Stimulated activated CD8-positive, alpha-beta memory T cell treated with anti-CD3 and anti-CD28 coated beads, Interleukin-7, amount 100 ng/mL, for 24 hours (primary cell): ENCODE measurements at regions not wholly inside any gene's neighbourhood (a gene's known extent, or its start where the extent isn't known, plus 50 kb on each side); places are given as distances from the start of the nearest gene placed in this dataset.
"Not testable (repeated sequence)": the region's sequence is repeated elsewhere in the genome, so short reads cannot be mapped to it uniquely, and the experiment has no call there.

Experiments
- DNase-seq: peaks from one replicate; pipeline ENCODE4 v3.0.0-alpha.2; 2020; ENCODE audit warnings: low read depth

DNA sequence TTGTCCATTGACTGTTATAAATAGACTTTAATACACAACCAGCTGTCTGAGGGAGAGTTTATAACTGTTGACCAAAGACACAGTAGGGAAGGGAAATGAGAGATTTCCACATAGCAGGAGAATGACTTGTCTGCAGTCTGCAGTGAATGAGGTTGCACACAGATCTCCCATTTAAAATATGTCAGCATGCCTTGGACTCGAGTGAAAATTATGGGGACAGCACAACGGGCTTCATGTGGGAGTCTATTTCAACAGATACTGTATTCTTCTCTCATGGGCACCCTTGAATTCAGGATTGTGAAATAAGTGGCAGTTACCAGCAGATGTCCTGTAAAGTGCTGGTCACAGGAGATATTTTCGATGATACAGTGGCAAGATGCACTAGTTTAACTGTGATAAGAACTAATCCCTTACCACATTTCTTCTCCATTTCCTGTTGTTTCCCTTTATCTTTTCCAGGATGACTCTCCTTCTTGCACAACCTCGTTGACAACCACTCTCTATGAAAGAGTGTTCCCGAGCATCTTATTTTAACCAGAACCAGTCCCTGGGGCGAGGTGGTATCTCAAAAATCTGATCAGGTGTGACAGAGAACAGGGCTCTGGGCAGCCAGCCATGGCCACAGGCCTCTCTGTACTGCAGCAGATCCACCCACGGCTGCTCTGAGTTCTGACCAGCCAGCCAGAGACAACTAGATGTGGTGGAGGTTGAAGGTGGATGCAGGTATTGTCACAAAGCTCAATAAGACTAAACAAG, 51.5 kb upstream of the MAP3K1 start:
- DNase-seq: no peak

DNA sequence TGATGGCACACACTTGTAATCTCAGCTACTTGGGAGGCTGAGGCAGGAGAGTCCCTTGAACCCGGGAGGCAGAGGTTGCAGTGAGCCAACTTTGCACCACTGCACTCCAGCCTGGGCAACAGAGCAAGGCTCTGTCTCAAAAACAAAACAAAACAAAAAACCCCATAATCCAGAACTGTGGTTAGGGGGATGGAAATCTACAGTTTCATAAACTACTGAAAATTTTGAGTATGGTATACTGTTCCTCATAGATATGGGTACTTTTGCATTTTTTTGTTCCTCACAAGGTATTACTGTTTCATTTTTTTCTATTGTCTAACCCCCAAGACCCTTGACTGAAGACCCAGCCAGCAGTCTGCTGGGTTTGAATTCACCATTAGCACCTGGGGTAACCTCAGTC, 52.2 kb upstream of the MAP3K1 start:
- DNase-seq: no peak

DNA sequence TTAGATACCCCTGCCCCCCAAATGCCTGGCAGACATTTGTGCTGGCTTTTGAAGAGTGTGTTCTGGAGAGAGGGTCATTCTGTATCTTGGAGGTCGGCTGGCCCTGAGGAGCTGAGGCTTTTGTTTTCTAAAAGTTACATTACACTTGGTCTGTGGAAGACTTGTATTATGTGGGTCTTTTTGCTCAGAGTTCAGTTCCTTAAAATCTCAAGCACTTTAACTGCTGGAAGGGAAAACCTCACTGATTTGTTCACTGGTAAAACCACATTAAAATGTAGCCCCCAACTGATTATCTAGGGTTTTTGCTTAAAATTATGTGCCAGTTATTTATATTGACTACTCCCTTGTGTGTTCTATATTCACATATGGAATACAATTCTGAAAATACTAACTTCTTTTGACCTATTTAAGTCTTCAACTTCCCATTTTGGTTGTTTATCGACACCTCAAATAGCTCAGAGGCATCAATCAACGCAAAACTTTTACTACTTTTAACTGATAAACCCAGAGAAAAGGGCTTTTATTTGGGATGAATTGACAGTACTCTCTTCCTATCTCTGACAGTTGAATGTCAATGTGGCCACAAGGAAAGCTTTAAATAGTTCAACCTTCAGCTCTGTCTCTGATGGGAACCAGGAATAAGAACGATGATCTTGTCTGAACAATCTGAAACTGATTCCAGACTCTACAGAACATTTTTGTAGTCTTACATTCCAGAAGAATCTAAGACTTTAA, 54.0 kb upstream of the MAP3K1 start:
- DNase-seq: no peak

DNA sequence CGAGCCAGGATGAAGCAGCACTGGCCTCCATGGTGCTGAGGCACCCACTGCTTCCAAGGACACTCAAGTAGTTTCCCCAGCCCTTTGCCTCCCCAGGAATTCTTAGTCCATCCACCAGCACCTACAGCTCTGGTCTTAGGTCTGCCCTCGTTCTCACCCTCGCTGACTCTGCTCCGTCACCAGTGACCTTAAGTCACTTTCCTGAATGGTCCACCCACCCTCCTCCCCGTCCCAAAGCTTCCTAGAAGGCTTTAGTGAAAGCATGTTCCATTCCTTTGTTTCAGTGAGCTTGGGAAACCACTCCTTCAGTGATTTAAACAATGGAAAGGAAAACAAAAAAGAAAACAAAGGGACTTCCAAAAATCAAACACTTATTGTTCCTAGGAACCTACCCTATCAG, 54.6 kb upstream of the MAP3K1 start:
- DNase-seq: no peak

DNA sequence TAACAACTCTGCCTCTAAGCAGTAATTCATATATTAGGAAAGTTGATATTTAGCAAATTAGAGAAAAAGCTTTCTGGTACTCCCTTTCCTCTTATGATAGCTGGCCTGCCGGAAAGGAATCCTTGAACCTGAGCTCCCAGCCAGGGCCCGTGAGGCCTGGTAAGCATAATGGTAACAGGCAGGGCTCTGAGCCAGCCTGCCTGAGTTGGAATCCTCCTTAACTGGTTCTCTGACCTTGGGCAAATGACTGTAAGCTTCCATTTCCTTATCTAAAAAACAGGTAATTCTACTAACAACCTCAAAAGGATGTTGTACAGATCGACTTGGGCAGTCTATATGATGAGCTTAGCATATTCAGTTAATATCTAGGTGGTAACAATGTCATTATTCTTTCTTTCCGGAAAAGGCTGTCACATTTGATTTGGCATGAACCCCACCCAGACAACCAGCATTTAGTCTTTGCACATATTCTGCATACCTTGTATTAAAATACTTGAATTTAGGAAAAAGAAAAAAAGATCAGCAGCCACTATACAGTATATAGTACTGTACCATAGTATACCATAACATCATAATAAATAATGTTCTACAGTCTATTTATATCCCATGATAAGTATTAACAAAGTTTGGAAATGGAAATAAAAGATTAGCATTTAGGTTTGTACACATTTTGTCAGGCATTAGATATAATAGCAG, 55.7 kb upstream of the MAP3K1 start:
- DNase-seq: no peak

DNA sequence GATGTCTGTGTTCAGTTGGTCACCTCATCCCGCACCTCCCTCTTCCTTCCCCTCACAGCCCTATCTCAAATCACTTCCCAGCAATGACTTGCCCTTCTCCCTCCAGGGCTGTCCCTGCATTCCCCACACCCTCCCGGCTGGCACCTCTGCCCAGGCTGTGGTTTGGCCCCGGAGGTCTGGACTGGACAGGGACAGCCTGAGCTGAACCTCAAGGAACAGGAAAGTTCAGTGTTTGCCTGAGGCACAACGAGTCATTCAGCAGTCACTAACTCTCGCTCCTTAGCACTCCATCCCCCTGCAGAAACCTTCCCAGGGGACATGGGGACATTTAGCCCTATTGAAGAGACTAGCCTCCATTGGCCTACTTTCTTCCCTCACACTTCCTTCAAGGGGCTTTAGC, 58.3 kb upstream of the MAP3K1 start:
- DNase-seq: no peak

DNA sequence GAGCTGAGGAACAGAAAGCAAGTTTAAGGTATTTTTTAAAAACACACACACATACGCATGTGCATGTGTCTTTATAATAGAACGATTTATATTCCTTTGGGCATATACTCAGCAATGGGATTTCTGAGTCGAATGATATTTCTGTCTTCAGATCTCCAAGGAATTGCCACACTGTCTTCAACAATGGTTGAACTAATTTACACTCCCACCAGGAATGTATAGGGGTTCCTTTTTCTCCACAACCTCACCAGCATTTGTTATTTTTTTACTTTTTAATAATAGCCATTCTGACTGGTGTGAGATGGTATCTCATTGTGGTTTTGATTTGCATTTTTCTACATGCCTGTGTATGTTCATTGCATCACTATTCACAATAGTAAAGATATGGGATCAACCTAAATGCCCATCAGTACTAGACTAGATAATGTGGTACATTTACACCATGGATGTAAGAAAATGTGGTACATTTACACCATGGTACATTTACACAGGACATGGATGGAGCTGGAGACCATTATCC, 60.3 kb upstream of the MAP3K1 start:
- no peak for DNase-seq

DNA sequence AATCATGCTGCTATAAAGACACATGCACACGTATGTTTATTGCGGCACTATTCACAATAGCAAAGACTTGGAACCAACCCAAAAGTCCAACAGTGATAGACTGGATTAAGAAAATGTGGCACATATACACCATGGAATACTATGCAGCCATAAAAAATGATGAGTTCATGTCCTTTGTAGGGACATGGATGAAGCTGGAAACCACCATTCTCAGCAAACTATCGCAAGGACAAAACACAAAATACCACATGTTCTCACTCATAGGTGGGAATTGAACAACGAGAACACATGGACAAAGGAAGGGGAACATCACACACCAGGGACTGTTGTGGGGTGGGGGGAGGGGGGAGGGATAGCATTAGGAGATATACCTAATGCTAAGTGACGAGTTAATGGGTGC, 61.8 kb upstream of the MAP3K1 start:
- DNase-seq: not testable (repeated sequence)

DNA sequence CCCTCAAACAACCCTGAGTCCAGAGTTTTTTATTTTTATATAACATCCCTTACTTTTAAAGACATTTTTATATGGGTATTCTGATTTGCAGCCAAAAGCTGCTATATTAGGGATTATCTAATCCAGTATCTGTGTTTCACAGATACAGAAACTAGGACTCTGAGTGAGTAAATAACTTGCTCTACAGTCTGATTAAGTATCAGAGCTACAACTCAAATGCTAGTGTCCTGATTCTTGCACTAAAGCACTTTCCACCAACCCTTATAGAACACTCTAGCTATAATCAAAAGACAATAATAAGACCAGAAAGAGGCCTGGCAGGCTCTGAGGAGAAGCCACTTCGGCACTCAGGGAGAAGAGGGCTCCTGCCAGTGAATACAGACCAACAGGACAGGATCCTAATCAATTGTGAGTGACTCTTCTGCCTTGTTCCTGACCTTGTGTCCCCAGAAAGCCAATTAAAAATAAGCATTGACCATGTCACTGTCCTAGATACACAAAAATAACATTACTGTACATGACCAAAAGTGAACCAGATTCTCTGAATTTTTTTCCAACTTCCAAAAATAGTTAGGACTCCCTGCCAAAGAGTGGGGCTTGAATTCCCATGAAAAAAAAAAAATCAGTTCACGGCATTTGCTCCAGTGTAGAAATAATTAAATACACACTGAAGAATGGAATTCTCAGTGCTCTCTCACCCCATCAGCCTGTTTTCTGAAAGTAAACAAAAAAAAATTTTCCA, 63.6 kb upstream of the MAP3K1 start:
- DNase-seq: no peak

DNA sequence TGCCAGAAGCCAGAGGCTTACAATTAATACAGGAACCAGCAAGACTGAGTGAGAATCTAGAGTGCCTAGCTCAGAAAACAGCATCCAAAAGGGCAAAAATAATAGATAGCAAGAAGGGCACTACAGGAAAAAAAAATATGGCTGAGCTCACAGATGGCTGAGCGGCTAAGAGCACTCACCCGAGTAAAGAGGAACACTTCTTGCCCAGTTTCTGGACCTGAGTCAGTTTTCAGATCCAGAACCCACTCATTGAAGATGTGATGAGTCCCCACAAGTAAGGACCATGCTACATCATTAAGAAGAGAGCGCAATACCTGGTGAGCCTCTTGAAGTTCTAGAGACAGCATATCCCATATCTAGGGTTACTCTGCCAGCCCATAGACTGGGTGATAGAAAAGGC, 65.5 kb upstream of the MAP3K1 start:
- DNase-seq: no peak

DNA sequence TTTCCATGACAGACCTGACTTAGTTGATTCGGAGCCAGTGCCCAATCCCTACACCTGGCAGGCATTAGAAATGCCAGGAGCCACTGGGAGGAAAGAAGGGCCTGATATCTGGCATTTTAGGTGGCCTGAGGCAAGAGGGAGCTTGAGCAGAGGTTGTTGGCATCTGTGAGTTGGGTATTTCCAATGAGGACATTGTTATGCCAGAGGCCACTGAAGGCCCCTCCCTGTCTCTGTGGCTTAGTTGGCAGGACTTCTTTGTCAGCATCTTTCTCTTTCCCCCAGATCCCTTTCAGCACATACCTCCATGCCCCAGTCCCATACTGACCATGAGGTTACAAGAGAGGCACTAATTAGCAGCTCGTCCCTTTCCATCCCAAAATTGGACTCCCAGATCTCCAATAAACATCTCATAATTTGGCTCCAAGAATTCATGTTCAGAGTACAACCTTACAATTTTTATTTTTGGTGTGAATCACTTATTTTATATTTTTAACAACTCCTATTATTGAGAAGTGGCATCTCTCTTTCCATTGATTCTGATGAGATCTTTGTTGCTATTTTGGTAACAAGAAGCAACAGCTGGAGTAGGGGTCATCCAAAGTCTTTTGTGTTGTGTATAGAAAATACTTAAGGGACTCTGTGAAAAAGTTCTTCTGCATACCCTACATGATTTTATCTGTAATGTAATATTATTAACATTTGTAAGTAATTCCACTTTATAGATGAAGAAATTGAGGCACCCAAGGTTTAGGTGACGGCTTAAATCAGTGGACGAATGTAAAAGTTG, 68.6 kb upstream of the MAP3K1 start:
- no peak for DNase-seq

DNA sequence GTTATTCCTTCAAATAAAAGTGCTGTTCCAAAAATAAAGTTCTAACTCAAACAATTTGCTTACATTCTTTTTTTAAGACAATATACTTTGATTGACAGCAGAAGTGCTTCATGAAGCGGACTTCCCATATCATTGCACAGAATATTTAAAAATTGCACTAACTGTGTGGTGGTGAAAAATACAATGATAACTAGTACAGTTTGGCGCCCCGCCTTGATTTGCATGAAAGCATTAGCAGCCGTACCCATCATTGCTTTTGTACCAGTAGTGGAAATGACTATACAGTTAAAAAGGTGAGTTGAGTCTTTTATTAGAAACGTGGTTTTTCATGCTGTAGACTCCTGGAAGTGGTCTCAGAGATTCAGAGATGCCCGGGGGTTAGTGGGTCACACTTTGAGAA, 69.5 kb upstream of the MAP3K1 start:
- no peak for DNase-seq

DNA sequence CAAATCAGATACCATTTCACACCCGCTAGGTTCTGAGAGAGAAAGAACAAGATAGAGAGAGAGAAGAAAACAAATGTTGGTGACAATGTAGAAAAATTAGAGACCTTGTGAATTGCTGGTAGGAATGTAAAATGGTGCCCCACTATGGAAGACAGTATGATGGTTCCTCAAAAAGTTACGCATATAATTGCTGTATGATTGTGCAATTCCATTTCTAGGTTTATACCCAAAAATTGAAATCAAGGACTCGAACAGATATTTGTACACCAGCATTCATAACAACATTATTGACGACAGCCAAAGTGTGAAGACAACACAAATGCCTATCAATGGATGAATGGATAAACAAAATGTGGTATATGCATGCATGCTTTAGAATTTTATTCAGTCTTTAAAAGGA, 74.5 kb upstream of the MAP3K1 start:
- no peak for DNase-seq

DNA sequence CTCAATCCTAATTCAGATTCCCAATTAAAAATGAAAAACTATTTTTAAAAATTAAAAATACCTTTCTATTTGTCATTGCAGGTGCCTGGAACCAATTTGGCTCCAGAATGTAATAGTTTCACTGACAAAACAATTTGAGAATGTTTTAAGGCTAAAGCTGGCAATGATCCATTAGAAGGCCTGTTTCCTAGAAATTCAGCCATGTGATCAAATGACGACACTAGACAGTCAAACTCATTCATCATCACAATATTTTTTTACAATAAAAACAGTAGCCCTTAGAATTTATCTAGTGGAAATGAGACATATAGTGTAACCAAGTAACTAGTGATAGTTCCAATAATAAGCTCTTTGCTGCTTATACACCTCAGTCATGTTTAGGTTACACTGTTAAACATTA, 75.4 kb upstream of the MAP3K1 start:
- no peak for DNase-seq

DNA sequence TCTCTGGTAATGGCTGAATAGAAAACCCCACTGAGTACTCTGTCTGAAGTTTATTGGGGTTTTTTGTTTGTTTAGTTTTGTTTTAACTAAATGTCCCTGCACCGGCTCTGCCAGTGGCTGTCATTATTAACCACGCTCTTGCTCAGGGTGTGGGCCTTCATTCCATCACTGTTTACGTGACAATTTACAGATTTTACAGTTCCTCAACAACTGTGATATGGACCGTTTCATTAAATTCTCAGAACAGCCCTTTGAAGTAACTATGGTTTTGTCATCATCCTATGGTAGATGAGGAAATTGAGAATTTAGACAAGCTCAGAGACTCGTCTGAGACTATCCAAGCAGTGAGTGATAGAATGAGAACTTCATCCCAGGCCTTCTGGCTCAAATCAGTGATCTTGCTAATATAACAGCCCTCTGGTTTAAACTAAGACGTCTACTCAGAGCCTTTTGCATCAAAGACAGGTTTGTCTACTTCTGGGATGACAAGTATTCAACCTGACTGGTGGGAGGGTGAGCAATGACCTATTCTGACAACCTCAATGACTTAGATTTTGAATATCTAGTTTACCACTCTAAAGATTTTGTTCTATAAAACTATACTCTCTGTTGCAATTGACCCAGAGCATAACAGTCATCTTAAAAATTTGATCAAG, 77.3 kb upstream of the MAP3K1 start:
- no peak for DNase-seq

DNA sequence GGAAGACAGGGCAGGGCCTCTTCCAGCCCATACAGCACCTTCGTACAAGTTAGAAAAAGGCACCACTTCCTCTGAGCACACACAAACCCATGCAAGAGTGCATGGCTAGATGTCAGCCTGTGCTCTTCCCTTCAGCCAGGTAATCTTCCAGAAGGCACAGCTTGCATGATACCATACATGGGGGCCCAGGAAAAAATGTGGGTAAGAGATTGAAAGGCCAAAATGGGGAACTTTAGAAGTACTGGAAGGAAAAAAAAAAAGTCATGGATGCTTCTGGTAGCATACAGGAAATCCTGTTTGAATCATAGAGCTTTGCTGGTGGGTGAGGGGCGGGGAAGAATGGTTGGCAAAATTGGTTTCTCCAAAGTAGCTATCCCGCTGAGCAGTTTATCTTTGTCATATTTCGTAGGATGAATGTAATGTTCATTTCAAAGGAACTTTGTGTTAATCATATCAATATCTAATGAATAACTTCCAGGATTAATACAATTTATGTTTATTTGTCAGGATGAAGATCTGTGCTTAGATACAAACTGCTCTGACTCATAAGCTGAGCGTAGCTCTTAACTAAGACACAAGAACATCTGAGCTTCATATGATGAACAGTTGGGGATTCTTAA, 78.2 kb upstream of the MAP3K1 start:
- no peak for DNase-seq

DNA sequence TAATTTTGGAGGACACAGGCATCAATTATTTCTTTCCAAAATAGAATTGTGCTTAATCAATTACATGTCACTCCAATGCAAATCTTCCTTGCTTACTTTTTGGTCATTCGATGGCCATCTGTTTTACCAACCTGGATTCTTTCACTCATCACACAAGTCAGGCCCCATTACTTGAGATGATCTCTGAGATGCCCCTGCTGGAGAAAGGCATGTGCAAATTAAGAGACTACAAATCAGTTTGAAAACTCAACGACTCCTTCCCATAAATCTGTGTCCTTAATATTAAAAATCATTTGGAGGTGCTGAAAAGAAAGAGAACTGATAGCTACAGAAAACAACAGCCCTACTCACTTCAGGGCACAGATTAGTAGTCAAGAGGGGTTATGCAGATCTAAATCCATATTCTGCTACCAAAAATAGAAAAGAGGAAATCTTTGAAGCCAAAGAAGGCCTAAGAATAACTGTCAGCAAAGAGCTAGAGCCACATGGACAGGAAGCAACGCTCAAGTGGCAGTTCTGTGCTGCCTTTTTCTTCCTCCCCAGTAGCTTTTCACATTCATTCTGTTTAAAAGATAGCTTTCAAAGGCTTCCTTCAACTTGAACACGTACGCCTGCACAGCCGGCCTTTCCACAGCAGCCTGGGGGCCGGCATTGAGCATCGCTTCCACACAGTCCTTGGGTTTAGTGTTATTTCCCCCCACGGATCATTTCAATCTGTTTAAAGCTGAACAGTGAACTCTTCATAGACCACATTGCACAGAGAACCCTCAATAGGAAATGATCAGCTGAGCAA, 79.3 kb upstream of the MAP3K1 start:
- DNase-seq: no peak

DNA sequence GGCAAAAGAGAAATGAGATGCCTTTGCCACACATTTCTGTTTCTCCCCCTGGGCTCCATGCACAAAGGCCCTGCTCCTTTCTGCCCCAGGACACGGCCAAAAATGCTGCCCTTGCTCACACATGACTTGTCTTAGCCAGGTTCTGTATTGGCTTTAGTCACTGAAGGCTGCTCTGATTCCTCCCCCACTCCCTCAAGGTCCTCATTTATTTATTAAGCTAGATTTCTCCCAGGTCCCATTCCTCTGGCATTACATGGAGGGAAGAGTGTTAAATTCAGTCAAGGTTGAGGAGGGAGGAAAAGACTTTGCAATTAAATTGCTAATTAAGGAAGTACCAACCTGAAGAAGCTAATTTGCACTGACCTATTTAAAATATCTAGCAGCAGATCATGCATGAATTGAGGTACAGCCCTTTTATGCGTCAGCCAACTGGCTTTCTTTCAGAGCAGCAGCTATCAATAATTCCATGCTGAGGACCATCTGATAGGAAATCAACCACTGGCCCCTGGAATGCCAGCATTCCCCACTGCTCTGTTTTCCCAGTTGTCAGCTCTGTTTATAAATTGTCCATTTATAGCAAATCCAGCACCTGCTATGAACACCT, 81.2 kb upstream of the MAP3K1 start:
- DNase-seq: no peak

DNA sequence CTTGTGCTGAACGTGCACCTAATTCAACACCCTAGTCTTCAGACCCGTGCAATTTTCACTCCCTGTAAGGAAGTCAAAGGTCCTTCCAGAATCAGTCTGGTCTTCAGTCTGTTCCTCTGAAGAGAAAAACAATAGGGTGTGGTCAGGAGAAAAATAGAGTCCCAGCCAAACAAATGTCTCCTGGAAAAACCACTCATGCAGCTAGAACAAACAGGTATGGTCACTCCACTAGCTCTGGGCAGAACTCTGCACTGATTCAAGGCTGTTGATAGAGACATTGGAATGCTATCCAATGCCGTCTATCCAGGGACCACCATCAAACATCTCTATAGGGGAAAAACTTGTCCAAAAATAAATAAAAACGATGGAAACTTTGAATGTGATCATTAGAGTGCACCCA, 81.8 kb upstream of the MAP3K1 start:
- no peak for DNase-seq
